ENCODE measurements at regions not wholly inside any gene's neighbourhood (a gene's known extent, or its start where the extent isn't known, plus 50 kb on each side); places are given as distances from the start of the nearest gene placed in this dataset.
"Not testable (repeated sequence)": the region's sequence is repeated elsewhere in the genome, so short reads cannot be mapped to it uniquely, and the experiment has no call there.

DNA sequence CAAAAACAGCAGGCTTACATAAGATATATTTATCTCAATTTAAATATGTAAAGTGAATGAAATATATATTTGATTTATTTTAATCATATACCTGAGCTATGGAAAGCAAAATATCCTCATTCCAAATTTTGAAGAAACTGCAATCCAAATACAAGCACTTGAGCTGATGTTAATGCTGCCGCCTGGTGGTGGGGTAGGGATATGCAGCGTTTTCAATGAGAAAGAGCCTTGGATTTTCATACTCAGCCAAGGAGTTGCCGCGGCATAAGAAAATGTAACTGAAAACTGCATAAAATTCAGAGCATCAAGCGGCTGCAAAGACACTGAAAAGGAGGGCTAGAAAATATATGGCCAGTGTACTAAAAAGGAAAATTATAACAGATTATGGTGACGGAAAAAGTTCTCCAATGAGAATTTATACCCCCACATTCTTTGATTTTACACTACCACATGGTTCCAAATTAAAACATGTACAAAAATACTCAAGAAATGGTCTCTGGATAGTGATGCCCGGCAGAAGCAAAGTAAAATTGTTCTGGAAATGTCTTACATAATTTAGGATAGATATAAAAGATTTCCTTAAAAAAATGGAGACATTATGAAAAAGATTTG lies 660.3 kb upstream of the PITX2 start:
- DNase-seq: peak; percentile 54 to 63

DNA sequence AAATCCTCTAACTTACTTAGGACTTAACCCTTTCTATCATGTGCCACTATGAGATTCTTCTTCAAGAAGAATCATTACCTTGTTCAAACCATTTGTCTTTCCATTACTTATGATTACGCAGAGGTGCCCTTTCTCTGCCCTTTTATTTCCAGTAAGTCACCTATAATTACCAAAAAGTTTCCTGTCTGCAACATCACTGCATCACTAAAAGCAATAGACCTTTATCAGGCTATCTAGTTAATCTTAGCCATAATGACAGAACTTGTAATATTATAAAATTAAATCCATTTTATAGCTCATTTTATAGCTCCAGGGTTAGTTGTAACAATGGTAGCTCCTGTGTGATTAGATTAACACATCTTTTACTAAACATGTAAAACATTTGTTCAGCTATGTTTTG lies 673.6 kb upstream of the PITX2 start:
- no peak for DNase-seq

DNA sequence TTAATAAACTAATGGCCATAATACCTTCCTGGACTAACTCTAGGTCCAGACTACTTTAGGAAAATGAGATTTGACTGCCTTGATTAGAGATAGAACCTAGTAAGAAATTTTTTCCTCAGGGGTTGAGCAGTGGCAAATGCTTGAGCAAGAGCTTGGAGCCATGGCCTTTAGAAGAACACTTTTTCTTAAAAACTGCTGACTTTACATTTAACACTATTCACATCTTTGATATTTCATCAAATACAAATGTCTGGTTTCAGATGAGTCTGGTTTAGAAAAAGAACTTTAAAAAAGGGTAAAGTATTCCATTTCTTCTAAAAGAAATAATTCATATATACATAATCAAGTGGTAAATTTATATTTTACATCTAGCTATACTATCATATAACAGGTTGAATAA lies 680.9 kb upstream of the PITX2 start:
- DNase-seq: no peak

DNA sequence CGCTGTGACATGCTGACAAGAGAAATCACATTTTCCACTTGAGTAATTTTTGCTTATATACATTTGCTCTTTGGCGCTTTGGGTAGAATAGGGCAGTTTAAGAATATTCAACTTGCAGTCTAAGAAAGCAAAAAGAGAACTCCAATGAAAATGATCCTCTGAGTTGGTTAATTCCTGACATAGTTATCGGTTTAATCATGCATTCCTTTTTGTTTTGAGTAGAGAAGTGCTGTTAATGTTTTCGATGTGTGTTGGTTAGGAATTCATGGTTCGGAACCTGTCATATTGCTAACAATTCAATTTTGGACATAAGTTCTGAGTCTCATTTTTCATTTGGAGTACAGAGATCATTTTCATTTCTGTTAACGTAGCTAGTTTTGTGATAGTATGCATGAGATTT lies 700.6 kb upstream of the PITX2 start:
- DNase-seq: no peak

DNA sequence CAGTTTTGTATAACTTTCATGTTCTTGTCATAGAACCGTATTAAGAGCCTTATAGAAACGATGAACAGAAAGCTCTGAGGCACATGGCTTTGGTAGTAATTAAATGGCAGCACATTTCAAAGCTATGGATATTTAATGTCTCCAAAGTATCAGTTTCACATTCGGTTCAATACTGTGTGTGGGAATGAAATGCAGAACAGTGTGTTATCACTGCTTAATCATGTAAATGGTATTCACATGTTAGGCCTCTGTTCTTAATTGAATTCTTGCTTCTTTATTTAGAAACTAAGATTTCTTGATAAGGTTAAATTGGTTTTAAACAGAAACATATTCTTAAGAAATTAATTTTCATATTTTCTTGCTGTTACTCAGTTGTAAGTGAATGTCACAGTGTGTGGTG lies 701.0 kb upstream of the PITX2 start:
- no peak for DNase-seq

DNA sequence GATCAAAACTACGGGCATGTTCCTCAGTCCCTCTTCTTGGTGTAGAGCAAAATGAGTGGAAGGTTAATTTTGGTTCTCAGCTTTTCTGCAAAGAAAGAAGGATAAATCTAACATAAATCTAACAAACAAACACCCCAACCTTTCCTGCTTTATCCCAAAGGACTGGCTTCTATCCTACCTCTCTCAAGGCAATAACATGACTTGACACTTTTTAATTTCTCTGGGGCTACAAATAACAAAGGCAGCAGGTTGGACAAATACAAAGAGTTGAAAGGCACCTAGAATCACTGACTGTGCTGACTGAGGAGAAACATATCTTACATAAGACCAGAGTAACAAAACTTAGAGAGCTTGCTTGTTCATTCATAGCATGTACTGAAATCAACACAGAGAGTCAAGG lies 703.6 kb upstream of the PITX2 start:
- no peak for DNase-seq

DNA sequence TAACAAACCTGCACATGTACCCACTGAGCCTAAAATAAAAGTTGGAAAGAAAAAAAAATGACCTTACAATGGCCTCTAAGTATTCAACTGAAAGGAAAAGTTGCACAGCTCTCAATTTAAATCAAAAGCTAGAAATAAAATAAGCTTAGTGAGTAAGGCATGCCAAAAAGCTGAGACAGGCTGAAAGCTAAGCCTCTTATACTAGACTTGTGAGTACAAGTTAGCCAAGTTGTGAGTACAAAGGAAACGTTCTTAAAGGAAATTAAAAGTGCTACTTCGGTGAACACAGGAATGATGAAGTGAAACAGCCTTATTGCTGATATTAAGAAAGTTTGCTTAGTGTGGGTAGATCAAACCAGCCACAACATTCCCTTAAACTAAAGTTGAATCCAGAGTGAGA lies 707.9 kb upstream of the PITX2 start:
- DNase-seq: no peak

DNA sequence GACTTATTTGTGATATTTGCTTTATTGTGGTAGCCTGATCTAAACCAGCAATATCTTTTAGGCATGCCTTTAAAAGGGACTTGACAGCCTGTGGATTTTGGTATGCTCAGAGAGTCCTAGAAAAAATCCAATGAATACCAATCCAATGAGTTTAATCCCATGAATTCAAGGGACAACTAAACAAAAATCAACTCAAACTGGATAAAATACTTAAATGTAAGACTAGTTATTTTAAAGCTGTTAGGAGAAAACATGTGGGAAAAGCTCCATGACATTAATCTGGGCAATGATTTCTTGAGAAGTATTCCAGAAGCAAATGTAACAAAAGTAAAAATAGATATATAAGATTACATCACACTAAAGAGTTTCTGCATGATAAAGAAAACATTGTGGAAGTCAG lies 711.5 kb upstream of the PITX2 start:
- DNase-seq: no peak

DNA sequence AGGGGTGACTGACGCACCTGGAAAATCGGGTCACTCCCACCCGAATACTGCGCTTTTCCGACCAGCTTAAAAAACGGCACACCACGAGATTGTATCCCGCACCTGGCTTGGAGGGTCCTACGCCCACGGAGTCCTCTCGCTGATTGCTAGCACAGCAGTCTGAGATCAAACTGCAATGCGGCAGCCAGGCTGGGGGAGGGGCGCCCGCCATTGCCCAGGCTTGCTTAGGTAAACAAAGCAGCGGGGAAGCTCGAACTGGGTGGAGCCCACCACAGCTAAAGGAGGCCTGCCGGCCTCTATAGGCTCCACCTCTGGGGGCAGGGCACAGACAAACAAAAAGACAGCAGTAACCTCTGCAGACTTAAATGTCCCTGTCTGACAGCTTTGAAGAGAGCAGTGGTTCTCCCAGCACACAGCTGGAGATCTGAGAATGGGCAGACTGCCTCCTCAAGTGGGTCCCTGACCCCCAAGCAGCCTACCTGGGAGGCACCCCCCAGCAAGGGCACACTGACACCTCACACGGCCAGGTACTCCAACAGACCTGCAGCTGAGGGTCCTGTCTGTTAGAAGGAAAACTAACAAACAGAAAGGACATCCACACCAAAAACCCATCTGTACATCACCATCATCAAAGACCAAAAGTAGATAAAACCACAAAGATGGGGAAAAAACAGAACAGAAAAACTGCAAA lies 714.5 kb upstream of the PITX2 start:
- DNase-seq: not testable (repeated sequence)

DNA sequence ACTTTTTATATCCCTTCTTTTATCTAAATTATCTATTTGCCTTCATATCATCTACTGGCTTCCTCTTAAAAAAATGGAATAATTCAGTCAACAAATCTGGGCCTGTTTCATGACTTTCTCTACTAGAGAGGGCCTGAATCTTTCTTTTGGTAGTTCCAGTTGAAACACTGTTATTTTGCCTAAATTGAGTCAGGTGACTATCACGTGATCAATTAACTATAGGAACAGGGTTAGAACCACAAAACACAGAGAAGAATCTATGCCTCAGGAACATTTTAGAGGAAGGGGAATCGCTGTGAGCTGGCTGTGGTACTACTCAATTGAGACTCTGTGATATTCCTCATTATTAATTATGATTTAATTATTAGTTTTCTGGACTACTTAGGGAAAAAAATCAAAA lies 736.7 kb upstream of the PITX2 start:
- no peak for DNase-seq

DNA sequence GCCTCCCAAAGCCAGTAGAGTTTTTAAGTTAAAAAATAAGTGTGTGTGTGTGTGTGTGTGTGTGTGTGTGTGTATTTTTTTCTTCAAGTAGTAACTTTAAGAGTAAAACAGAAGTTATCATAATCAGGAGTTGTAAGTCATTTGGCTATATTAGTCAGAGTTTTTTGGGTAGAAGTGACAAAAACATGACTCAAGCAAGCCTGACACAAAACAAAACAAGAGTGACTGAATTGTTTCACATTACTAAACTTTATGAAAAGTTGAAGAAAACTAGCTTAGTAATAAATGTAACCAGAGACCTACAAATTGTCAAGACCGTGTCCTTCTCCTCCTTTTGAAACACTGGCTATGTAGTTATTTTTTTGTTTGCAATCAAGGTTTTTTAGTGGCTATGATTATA lies 738.0 kb upstream of the PITX2 start:
- DNase-seq: no peak

DNA sequence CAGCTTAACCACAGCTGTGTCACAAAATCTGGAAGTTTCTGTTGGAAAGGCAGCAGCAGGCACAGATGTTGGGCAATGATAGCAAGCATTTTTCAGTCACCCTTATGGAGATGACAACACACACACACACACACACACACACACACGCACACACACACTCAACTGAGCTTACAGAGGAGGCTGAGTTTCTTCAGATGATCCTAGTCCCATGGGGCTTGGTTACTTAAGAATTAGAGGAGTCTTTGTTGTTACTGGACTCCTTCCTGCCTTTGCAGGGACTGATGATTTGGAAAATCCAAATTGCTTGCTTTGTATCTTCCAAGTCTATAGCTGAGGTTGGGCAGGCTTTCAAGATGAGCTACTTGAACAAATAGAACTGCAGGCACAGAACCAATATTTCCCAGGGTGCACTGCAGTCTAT lies 740.1 kb upstream of the PITX2 start:
- no peak for DNase-seq

DNA sequence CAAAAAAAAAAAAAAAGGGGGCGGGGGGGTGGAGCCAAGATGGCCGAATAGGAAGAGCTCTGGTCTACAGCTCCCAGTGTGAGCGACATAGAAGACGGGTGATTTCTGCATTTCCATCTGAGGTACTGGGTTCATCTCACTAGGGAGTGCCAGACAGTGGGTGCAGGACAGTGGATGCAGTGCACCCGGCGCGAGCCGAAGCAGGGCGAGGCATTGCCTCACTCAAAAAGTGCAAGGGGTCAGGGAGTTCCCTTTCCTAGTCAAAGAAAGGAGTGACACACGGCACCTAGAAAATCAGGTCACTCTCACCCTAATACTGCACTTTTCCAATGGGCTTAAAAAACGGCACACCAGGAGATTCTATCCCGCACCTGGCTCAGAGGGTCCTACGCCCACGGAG lies 755.0 kb upstream of the PITX2 start:
- not testable (repeated sequence) for DNase-seq

DNA sequence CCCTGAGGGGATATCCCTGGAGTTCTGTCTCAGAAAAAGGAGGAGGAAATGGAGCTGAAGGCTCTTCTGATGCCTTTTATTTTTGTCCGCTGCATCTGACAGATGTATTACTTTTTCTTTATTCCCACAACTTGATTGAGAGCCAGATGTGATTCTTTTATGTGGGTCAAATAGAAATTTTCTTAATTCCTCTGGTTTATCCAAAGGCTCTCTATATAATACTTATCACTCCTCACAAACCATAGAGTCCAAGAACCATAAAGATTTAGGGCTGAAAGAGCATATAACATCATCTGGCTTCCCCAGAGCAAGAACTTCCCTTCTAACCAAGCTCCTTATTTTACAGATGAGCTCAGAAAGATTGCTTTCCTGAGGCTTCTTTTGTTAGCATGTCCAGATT lies 756.7 kb upstream of the FAM241A start:
- no peak for DNase-seq

DNA sequence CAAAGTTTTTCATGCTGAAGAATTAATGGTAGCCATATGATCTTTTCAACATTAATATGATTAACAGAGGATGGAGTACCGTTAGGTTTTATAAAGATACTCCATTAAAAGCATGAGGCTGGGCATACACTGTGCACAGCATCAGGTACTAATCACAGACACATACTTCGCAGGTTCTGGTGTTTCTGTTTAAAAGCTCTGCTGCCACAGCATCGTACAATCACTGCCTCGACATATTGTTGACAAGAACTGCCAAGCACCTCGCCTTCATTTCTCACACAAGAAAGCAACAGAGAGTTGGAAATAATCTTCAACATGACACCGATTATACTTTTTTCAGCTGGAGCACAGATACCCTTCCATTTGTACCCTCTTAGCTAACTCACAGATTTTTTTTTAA lies 753.4 kb upstream of the FAM241A start:
- no peak for DNase-seq

DNA sequence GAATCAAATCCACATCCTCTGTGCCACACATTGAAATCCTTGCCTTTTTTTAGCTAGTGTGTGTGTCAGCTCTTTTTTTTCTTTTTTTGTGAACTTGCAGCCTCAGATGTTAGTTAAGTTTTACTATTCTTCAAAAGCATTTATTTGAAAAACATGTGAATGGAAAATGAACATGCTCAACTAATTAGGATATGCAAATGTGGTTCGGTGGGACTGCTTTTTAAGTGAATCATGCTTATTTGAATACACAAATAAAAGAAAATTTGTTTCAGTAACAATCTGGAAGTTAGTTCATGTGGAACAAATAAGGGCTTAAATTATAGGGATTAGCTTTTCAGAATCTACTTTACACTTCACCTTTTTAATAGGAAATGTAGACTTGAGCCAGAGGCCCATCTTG lies 751.5 kb upstream of the FAM241A start:
- DNase-seq: no peak

DNA sequence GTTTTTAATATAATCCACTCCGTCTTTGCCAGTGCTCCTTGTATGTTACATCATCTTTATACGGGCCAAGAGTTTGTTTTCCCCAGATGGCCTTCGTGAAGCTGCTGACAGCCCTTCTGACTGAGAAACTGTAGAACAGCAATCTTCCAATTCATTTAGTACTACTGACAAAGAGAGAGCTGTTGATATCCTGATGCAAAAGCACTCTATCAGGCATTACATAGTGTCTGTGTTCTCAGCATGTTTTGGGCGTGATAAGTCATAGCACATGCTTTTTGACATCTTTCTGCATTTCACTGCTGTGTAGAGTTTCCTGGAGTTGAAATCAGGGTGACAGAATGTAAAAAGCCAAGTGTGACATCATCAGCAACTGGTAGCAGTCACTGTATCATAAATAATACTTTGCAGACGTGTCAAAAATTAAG lies 746.3 kb upstream of the FAM241A start:
- no peak for DNase-seq

DNA sequence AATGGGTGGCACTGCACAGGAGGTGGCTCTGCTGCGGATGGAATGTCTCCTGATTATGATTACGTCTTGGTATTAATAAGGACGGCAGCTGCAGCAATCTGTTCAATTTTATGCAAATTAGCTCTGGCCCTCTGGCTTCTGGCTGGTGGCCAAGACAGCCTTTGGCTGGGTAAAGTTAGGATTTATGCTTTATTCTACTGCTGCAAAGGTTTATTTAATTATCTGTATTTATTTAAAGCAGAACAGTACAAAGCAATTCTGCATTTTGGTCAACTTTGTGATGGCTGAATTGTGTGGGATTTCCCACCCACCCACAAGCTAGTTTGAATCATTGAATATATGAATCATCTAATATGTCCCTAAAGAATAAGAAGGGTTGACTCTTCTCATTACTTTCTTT lies 745.6 kb upstream of the FAM241A start:
- DNase-seq: no peak

DNA sequence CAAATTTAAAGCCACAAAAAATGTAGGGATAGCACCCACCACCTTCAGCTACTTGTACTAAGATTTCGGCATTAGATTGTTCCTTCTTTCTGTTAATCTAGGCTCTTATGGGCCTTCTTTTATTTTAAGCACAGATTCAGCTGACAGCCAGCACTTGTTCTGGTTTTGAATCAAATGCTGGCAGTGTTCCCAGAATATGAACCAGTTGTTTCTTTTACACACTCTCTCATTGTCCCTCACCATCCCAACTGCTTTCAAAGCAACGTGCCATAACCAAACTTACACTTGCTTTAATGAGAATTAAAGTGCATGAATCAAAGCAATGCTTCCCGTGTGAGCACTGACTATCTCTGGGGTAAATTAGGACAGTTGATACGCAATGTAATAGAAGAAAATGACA lies 744.5 kb upstream of the FAM241A start:
- no peak for DNase-seq

DNA sequence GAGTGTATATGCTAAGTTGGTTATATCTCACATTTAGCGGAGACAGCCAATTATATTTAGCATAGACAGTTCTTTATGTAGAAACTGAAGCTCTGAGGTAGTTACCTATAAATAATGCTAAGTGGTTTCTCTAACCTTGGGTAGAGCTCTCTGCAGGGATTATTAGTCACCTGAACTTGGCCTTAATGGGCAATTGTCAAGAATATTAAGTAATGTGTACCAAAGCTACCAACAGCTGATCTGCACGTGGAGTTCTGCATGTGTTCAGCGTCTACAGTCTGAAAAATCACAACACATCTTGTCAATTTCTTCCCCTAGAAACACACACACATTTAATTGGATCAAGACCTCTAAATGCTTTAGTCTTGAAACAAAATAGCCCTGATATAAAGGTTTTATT lies 740.6 kb upstream of the FAM241A start:
- no peak for DNase-seq

DNA sequence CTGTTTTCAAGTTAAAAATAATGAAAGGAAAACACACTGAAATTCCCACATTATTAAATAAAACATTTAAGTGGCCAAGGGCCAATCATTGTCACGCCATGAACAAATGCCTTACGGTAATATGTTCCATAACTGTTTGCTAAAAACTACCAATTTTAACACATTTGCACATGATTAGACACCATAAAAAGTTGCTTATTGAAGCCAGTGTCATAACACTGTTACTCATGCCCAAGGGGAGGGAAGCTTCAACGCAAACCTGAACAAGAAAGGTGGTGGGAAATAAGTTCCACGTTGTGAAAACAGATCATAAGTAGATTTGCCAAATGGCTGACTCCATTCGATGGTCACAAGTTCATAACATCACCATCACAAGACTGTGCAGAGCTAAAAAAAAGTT lies 739.3 kb upstream of the FAM241A start:
- DNase-seq: no peak

DNA sequence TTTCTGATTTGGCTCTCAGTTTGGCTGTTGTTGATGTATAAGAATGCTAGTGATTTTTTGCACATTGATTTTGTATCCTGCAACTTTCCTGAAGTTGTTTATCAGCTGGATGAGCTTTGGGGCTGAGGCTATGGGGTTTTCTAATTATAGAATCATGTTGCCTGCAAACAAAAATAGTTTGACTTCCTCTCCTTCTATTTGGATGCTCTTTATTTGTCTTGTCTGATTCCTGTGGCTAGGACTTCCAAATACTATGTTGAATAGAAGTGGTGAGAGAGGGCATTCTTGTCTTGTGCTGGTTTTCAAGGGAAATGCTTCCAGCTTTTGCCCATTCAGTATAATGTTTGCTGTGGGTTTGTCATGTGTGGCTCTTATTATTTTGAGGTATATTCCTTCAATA lies 734.7 kb upstream of the FAM241A start:
- no peak for DNase-seq

DNA sequence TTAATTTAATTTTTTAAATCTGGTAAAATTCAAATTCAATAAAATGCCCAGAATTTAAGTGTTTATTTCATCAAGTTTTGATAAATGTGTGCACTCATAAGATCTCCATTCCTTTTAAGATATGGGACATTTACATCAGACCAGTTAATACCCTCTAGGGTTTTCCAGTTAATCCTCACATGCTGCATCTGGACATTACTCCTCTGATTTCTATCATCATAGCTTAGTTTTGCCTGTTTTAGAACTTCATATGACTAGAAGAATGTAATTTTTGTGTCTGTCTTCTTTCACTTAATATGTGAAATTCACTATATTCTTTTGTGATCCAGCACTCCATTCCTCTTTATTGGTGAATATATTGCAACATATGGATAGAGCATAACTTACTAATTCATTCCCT lies 727.7 kb upstream of the FAM241A start:
- DNase-seq: no peak

DNA sequence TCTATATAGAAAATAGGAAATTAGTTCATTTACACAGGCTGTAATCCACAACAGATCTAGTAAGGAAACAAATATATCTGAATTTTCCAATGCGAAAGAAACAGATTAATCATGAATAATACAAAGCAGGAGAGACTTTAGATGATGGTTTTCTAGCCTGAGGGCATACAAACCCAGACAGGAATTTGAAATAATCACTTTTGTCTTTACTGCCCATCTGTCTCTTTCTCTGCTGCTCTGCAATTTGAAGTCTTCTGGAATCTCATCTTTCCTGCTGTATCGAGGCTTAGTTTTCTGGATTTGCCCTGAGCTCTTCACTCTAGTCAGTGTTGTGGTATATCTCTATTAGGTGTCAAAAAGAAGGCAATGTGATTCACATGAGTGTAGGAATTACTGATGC lies 711.8 kb upstream of the FAM241A start:
- DNase-seq: no peak

DNA sequence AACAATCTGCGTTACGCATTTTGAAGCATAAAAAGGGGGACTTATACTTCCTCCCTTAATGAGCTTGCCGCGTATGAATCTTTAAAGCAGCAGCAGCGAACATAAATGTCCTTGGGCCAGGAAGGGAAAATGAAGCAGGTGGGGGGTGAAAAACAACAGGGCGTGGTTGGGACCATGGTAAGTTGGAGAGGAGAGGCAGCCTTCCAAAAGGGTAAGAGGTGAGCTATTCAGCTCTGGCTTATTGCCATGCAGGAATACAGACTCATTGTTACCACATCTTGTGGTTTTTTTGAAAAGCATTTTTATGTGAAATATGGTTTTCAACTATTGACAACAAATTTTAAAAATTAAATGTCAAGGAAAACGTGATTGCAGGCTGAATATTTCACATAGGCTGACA lies 710.7 kb upstream of the FAM241A start:
- DNase-seq: no peak

Data from activated T-cell treated with anti-CD3 and anti-CD28 coated beads, Interleukin-2, amount 50 U/mL, for 48 hours (primary cell).